Colonic mucosa (tissue), 4 donors: ENCODE measurements at regions not wholly inside any gene's neighbourhood (a gene's known extent, or its start where the extent isn't known, plus 50 kb on each side); places are given as distances from the start of the nearest gene placed in this dataset.

Source experiments
- DNase-seq: peaks from one replicate; pipeline ENCODE4 v3.0.0-alpha.2; 2020
- H3K27ac ChIP-seq: fragments of 200-600 bp; one replicate; pipeline ENCODE4 v1.8.0; 2021
- H3K27me3 ChIP-seq: fragments of 200-600 bp; one replicate; pipeline ENCODE4 v1.8.0; 2021
- H3K36me3 ChIP-seq: fragments of 200-600 bp; one replicate; pipeline ENCODE4 v1.8.0; 2021
- H3K4me1 ChIP-seq: fragments of 200-600 bp; one replicate; pipeline ENCODE4 v1.8.0; 2021; ENCODE audit warnings: mild to moderate bottlenecking
- H3K4me3 ChIP-seq: fragments of 200-600 bp; one replicate; pipeline ENCODE4 v1.8.0; 2021
- H3K9ac ChIP-seq, 2 donors: one replicate each; pipeline ENCODE4 v1.7.0; 2013; ENCODE audit warnings: control low read depth in 2 of 2, low read depth in 2 of 2, low read length in 2 of 2
- H3K9me3 ChIP-seq: fragments of 200-600 bp; one replicate; pipeline ENCODE4 v1.8.0; 2021
- CTCF ChIP-seq: fragments of 200-600 bp; IDR thresholded peaks from one replicate; pipeline ENCODE4 v1.8.0; 2022; ENCODE audit warnings: antibody characterized with exemption, mild to moderate bottlenecking
- intact Hi-C: fragments of 100-400 bp; cut with DNase I; formaldehyde crosslinking; loops from one replicate; pipeline ENCODE4 v1.14.1; 2022
- donor health status: healthy.
- donor health status: DM: no; HTN: no; CAD: no.
- donor health status: DM: no; HTN: no; CAD: no.

GRCh38 chr3:170792471-170792870, 77.5 kb downstream of the RPL22L1 start:
- H3K4me3 ChIP-seq, result no peak overlapping the region
- intact Hi-C loops, result no loop called here
- no peak overlapping the region for H3K9ac ChIP-seq
- no peaks in the 10 kb centered on the region for H3K36me3 ChIP-seq
- no peak for TF ChIP-seq CTCF
- H3K27me3 ChIP-seq, result no peaks in the 10 kb centered on the region
- no peaks in the 10 kb centered on the region for H3K4me1 ChIP-seq
- no peaks in the 10 kb centered on the region for H3K9me3 ChIP-seq
- DNase-seq, result no peak
- H3K27ac ChIP-seq, result no peak overlapping the region

DNA sequence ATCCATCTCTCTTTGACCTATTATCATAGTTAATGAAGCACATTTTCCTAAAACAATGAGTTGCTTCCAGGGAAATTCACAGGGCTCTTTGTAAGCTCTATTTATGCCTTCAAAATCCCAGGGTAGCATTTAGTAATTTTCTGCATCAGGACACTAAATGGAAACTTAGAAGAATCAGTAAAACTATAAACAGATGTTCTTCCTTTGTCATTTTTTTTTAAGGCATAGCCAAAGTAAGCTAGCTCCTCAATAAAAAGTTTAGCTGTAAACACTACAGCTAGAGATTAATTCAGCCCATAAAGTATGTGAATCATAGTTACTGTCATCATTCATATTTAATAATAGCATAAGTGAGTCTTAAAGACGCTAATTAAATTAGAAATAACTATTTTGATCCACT, 79.3 kb downstream of the RPL22L1 start:
- no peaks in the 10 kb centered on the region for H3K36me3 ChIP-seq
- H3K9ac ChIP-seq, result no peak overlapping the region
- H3K9me3 ChIP-seq, result no peaks in the 10 kb centered on the region
- intact Hi-C loops, result no loop called here
- no peak overlapping the region for H3K27ac ChIP-seq
- no peaks in the 10 kb centered on the region for H3K4me1 ChIP-seq
- H3K4me3 ChIP-seq, result no peak overlapping the region
- DNase-seq, result no peak
- no peaks in the 10 kb centered on the region for H3K27me3 ChIP-seq
- TF ChIP-seq CTCF, result no peak

DNA sequence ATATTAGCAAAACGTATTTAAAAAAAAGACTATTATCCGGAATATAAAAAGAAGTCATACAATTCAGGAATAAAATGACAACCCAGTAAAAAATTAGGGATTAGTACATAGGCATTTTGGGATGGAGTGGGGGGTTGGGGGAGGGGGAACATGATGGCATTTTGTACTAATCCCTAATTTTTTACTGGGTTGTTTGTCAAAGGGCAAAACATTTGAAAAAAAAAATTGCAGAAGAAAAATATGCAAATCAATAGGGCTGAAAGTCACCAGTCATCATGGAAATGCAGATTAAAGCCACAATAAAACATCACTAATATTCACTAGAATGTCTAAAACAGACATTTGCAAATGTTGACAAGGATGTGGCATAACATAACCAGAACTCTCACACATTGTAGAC, 82.5 kb downstream of the RPL22L1 start:
- Histone ChIP-seq H3K9ac (no peak overlapping the region), H3K4me1 (no peaks in the 10 kb centered on the region)

DNA sequence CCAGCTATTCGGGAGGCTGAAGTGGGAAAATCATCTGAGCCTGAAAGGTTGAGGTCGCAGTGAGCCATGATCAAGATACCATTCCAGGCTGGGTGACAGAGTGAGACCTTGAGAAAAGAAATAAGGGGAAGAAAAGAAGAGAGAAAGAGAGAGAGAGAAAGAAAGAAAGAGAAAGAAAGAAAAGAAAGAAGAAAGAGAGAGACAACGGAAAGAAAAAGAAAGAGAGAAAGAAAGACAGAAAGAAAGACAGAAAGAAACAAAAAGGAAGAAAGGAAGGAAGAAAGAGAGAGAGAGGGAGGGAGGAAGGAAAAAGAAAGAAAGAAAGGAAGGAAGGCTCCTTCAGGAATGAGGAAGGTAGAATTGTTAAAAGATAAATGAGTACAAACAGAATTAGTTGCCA, 84.5 kb downstream of the RPL22L1 start:
- no peak overlapping the region for H3K27ac ChIP-seq
- TF ChIP-seq CTCF, result no peak
- no peaks in the 10 kb centered on the region for H3K9me3 ChIP-seq
- H3K4me1 ChIP-seq, result no peaks in the 10 kb centered on the region
- H3K9ac ChIP-seq, result no peak overlapping the region
- no peak for DNase-seq
- no peaks in the 10 kb centered on the region for H3K27me3 ChIP-seq
- no peaks in the 10 kb centered on the region for H3K36me3 ChIP-seq
- intact Hi-C loops, result no loop called here
- H3K4me3 ChIP-seq, result no peak overlapping the region

More for the DNA sequence above, 82.5 kb downstream of the RPL22L1 start:
- DNase-seq, result no peak
- H3K36me3 ChIP-seq, result no peaks in the 10 kb centered on the region
- H3K4me3 ChIP-seq, result no peak overlapping the region
- H3K9me3 ChIP-seq, result no peaks in the 10 kb centered on the region
- TF ChIP-seq CTCF, result no peak
- no peaks in the 10 kb centered on the region for H3K27me3 ChIP-seq
- intact Hi-C loops, result no loop called here
- H3K27ac ChIP-seq, result no peak overlapping the region

- no peaks in the 10 kb centered on the region for H3K9me3 ChIP-seq
- no peaks in the 10 kb centered on the region for H3K27me3 ChIP-seq
- no peaks in the 10 kb centered on the region for H3K4me1 ChIP-seq
- no peak for DNase-seq
- no peak for TF ChIP-seq CTCF
- H3K36me3 ChIP-seq, result no peaks in the 10 kb centered on the region
- no peak overlapping the region for H3K9ac ChIP-seq
- H3K27ac ChIP-seq, result no peak overlapping the region
- intact Hi-C loops, result no loop called here
- H3K4me3 ChIP-seq, result no peak overlapping the region
Observed at GRCh38 chr3:170784406-170784805, 85.6 kb downstream of the RPL22L1 start.

- intact Hi-C loops, result no loop called here
- no peaks in the 10 kb centered on the region for H3K4me1 ChIP-seq
Observed at GRCh38 chr3:170780955-170781354, 89.0 kb downstream of the RPL22L1 start.

More at GRCh38 chr3:170780955-170781354, 89.0 kb downstream of the RPL22L1 start:
- TF ChIP-seq CTCF, result no peak
- no peaks in the 10 kb centered on the region for H3K9me3 ChIP-seq
- no peaks in the 10 kb centered on the region for H3K36me3 ChIP-seq
- DNase-seq, result no peak
- H3K27me3 ChIP-seq, result no peaks in the 10 kb centered on the region
- no peak overlapping the region for H3K9ac ChIP-seq
- no peak overlapping the region for H3K27ac ChIP-seq
- no peak overlapping the region for H3K4me3 ChIP-seq
